GM12891 (cell line): ENCODE measurements at regions not wholly inside any gene's neighbourhood (a gene's known extent, or its start where the extent isn't known, plus 50 kb on each side); places are given as distances from the start of the nearest gene placed in this dataset.

Experiments used
- POLR2AphosphoS5 ChIP-seq: IDR thresholded peaks from 2 replicates; pipeline ENCODE4 v1.6.1; 2011; ENCODE audit warnings: low read depth, low read length, control low read depth
- TAF1 ChIP-seq: IDR thresholded peaks from 2 replicates; pipeline ENCODE4 v1.6.1; 2011; ENCODE audit warnings: low read depth, low read length, control low read depth

DNA sequence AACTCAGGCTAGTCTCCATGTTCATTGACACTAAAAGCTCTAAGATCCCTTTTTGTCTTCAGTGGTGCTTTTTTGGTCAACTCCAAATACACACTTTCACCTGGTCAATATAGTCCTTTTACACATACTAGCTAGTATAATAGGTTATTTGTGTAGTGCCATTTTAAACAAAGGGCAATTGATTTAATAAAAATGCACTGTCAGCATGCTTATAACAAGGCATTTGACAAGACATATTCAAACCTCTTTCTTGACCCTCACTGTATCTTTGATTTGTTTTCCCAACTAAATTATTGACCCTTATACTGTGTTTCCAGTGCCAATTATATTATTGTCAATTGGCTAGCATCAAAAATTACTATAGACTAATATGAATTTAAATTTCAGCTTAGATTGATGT, 1117.6 kb upstream of the DDX18 start:
- no peak for TF ChIP-seq TAF1
- no peak for TF ChIP-seq POLR2AphosphoS5
